ENCODE measurements at regions not wholly inside any gene's neighbourhood (a gene's known extent, or its start where the extent isn't known, plus 50 kb on each side); places are given as distances from the start of the nearest gene placed in this dataset.

GRCh38 chr5:67303356-67303755 is 106.8 kb upstream of the CD180 start:
- ATAC-seq = peak; percentile 67

DNA sequence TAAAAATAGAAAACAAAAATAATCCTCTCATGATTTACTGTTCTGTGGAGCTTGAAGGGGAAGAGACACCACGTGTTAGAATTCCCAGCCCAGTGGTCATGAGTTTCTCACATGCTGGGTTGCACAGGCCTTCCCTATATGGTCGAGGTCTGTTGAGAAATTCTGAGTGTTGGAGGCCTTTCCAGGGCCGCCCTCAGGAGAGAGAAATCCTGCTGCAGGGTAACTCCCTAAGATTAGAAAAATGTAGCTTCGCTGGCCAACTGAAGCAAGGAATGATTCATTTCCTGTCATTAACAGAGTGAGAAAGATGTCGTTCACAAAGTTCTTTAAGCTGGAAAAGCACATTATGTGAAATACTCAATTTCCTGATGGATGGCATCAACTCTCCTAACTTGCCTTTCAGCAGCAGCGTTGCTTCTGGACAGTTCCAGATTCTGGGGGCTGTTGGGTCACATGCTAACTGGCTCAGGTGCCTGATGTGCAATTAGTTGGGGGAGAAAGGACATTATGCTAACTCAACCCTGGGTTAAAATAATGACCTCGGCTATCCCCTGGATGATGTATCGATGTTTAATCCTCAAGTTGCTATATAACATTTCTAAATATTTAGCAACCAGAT is 104.8 kb upstream of the CD180 start:
- no peak for TF ChIP-seq ESRRG (CRISPR knock-in tag; IDR thresholded peaks at IDR 0.05)
- TF ChIP-seq, protein P1, sequence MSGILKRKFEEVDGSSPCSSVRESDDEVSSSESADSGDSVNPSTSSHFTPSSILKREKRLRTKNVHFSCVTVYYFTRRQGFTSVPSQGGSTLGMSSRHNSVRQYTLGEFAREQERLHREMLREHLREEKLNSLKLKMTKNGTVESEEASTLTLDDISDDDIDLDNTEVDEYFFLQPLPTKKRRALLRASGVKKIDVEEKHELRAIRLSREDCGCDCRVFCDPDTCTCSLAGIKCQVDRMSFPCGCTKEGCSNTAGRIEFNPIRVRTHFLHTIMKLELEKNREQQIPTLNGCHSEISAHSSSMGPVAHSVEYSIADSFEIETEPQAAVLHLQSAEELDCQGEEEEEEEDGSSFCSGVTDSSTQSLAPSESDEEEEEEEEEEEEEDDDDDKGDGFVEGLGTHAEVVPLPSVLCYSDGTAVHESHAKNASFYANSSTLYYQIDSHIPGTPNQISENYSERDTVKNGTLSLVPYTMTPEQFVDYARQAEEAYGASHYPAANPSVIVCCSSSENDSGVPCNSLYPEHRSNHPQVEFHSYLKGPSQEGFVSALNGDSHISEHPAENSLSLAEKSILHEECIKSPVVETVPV (CRISPR knock-in tag; IDR thresholded peaks at IDR 0.05) = no peak
- TF ChIP-seq ZNF70 (CRISPR knock-in tag; IDR thresholded peaks at IDR 0.05) = no peak
- TF ChIP-seq TOX (CRISPR knock-in tag; IDR thresholded peaks at IDR 0.05; ENCODE audit: borderline replicate concordance) = no peak
- no peak for TF ChIP-seq ZFP3 (CRISPR knock-in tag; IDR thresholded peaks at IDR 0.05)
- no peak for TF ChIP-seq ZNF565 (CRISPR knock-in tag; conservative IDR thresholded peaks at IDR 0.05; ENCODE audit: low read depth)
- TF ChIP-seq ZC3H10 (CRISPR knock-in tag; IDR thresholded peaks at IDR 0.05) = no peak
- no peak for TF ChIP-seq TCF4 (CRISPR knock-in tag; IDR thresholded peaks at IDR 0.05; ENCODE audit: borderline replicate concordance)
- ATAC-seq = peak; percentile 72

More at GRCh38 chr5:67303356-67303755, 106.8 kb upstream of the CD180 start:
- TF ChIP-seq TCF4 (CRISPR knock-in tag; IDR thresholded peaks at IDR 0.05; ENCODE audit: borderline replicate concordance) = no peak
- no peak for TF ChIP-seq TOX (CRISPR knock-in tag; IDR thresholded peaks at IDR 0.05; ENCODE audit: borderline replicate concordance)
- TF ChIP-seq ZNF70 (CRISPR knock-in tag; IDR thresholded peaks at IDR 0.05) = no peak
- no peak for TF ChIP-seq ISL1 (CRISPR knock-in tag; IDR thresholded peaks at IDR 0.05)
- no peak for TF ChIP-seq ZNF8 (CRISPR knock-in tag; IDR thresholded peaks at IDR 0.05)
- no peak for TF ChIP-seq POU6F1 (CRISPR knock-in tag; IDR thresholded peaks at IDR 0.05; ENCODE audit: borderline replicate concordance, low read depth)
- TF ChIP-seq ZFP3 (CRISPR knock-in tag; IDR thresholded peaks at IDR 0.05) = no peak
- TF ChIP-seq, protein P2, sequence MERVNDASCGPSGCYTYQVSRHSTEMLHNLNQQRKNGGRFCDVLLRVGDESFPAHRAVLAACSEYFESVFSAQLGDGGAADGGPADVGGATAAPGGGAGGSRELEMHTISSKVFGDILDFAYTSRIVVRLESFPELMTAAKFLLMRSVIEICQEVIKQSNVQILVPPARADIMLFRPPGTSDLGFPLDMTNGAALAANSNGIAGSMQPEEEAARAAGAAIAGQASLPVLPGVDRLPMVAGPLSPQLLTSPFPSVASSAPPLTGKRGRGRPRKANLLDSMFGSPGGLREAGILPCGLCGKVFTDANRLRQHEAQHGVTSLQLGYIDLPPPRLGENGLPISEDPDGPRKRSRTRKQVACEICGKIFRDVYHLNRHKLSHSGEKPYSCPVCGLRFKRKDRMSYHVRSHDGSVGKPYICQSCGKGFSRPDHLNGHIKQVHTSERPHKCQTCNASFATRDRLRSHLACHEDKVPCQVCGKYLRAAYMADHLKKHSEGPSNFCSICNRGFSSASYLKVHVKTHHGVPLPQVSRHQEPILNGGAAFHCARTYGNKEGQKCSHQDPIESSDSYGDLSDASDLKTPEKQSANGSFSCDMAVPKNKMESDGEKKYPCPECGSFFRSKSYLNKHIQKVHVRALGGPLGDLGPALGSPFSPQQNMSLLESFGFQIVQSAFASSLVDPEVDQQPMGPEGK (CRISPR knock-in tag; IDR thresholded peaks at IDR 0.05; ENCODE audit: borderline replicate concordance) = no peak
- TF ChIP-seq, protein P3, sequence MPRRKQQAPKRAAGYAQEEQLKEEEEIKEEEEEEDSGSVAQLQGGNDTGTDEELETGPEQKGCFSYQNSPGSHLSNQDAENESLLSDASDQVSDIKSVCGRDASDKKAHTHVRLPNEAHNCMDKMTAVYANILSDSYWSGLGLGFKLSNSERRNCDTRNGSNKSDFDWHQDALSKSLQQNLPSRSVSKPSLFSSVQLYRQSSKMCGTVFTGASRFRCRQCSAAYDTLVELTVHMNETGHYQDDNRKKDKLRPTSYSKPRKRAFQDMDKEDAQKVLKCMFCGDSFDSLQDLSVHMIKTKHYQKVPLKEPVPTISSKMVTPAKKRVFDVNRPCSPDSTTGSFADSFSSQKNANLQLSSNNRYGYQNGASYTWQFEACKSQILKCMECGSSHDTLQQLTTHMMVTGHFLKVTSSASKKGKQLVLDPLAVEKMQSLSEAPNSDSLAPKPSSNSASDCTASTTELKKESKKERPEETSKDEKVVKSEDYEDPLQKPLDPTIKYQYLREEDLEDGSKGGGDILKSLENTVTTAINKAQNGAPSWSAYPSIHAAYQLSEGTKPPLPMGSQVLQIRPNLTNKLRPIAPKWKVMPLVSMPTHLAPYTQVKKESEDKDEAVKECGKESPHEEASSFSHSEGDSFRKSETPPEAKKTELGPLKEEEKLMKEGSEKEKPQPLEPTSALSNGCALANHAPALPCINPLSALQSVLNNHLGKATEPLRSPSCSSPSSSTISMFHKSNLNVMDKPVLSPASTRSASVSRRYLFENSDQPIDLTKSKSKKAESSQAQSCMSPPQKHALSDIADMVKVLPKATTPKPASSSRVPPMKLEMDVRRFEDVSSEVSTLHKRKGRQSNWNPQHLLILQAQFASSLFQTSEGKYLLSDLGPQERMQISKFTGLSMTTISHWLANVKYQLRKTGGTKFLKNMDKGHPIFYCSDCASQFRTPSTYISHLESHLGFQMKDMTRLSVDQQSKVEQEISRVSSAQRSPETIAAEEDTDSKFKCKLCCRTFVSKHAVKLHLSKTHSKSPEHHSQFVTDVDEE (CRISPR knock-in tag; IDR thresholded peaks at IDR 0.05) = no peak
- no peak for TF ChIP-seq ZNF565 (CRISPR knock-in tag; conservative IDR thresholded peaks at IDR 0.05; ENCODE audit: low read depth)

GRCh38 chr5:67300326-67300725 is 103.7 kb upstream of the CD180 start:
- TF ChIP-seq GLIS3 (CRISPR knock-in tag; IDR thresholded peaks at IDR 0.05) (no peak), TCF4 (CRISPR knock-in tag; IDR thresholded peaks at IDR 0.05; ENCODE audit: borderline replicate concordance) (no peak), ESRRG (CRISPR knock-in tag; IDR thresholded peaks at IDR 0.05) (no peak), SNAI2 (CRISPR knock-in tag; IDR thresholded peaks at IDR 0.05) (no peak), OSR1 (CRISPR knock-in tag; IDR thresholded peaks at IDR 0.05) (no peak), ZFP3 (CRISPR knock-in tag; IDR thresholded peaks at IDR 0.05) (no peak), POU6F1 (CRISPR knock-in tag; IDR thresholded peaks at IDR 0.05; ENCODE audit: borderline replicate concordance, low read depth) (no peak), BACH2 (CRISPR knock-in tag; IDR thresholded peaks at IDR 0.05; ENCODE audit: borderline replicate concordance) (no peak), ZFP30 (CRISPR knock-in tag; IDR thresholded peaks at IDR 0.05) (no peak), ZNF8 (CRISPR knock-in tag; IDR thresholded peaks at IDR 0.05) (no peak)
- TF ChIP-seq, protein P1 (CRISPR knock-in tag; IDR thresholded peaks at IDR 0.05) = no peak
- TF ChIP-seq, protein P3 (CRISPR knock-in tag; IDR thresholded peaks at IDR 0.05) = no peak
- ATAC-seq = no peak

Data from SK-N-SH treated with all-trans-retinoic acid at 6 μM for 48 hours (cell line).